HG03103 (cell line): ENCODE measurements at regions not wholly inside any gene's neighbourhood (a gene's known extent, or its start where the extent isn't known, plus 50 kb on each side); places are given as distances from the start of the nearest gene placed in this dataset.

Experiments used
- ATAC-seq: cut with Tn5 transposase; IDR thresholded peaks from one replicate; pipeline ENCODE4 v1.9.1; 2021; ENCODE audit warnings: low read depth; ENCODE audit not compliant: unreplicated experiment

DNA sequence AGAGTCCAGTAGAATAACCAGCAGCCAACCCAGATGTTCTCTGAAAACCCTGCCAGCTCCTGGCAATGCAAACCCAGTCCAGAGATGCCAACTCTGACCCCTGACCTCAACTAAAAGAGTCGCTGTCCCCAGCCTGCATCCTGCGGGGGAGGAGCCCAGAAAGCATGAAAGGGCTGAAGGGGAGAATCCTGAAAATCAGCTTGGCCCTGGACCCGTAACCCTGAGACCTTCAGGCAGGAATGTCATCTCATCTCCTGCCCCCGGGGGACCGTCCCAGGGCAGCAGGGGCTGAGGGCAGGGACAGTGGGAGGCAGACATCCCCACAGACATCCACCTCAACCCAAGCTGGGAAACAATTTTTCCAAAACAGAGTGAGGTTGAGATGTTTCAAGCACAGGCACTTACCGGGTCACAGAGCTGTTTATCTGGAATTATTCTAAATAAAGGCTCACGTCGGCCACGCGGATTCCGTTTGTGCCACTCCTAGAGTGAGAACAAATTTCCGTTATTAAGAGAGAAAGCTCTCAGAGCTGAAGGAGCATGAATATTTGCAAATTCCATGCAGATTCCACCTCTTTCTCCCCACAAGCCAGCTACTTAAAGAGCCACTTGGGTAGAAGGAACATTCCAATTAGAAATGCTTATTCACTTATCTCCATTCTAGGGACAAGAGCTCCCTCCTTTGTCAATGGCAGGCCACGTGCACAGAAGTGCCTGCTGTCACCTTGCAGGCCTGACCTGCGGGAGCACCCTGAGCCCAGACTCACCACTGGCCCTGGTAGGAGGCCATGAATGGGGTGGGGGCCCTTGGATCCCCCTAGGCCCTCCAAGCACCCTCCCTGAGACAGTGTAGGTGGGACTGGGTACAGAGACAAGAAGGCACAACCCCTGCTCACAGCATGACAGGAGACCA lies 240.1 kb downstream of the NPHP4 start:
- no peak for ATAC-seq

DNA sequence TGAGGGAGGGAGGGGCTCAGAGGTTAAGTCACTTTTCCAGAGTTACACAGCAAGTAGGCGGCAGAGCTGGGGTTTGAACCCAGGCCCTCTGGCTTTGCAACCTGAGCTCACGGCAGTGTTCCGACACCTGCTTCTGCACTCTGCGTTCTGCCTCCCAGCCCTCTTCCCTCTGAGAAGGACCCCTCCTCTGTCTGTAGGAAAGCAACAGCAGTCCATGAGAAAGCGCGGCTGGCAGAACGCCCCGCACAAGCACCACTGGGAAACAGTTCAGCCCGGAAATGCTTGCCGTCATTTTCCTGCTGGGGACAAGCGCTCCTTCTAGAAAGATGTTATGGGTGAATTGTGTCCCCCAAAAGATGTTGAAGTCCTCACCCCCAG lies 241.1 kb downstream of the NPHP4 start:
- no peak for ATAC-seq

DNA sequence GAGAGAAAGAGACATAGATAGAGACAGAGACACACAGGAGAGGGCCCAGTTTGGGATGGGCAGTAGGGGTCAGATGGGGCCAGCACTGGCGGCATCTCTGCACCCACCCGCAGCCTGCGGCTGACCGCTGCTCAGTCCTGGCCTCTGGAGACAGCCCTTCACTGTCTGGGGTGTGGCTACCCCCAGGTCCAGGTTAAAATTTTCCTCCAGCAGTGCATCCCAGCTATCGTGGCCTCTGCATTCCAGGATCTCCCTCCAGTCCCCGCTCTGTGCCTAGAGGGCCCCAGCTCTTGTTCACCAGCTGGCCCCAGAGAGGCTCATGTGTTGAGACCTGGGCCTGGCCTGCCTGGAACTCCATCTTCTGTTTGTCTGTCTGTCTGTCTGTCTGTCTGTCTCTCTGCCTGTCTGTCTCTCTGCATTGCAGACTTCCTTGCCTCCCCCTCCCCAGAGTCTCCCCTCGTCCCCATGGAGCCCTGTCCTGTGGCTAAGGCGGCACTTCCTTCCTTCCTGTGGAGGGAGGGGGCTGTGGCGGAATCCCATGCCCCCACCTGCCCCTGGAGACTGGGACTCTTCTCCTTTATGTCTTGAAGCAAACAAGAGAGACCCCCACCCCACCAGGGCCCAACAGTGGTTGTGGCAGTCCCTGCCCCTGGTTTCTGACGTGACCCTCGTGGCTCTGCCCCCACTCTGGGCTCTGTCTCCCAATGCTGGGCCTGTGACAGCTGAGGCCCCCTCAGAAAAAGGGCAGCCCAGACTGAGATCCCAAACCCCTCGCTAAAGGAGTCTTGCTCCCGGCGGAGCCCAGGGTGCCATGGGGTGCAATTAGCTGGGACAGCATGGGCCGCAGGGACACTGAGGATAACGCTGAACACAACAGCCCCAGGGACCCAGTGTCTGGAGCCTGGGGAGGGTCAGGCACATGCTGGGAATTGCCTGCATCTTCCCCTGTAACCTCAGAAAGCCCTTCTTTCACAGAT lies 241.8 kb downstream of the NPHP4 start:
- ATAC-seq, result no peak

DNA sequence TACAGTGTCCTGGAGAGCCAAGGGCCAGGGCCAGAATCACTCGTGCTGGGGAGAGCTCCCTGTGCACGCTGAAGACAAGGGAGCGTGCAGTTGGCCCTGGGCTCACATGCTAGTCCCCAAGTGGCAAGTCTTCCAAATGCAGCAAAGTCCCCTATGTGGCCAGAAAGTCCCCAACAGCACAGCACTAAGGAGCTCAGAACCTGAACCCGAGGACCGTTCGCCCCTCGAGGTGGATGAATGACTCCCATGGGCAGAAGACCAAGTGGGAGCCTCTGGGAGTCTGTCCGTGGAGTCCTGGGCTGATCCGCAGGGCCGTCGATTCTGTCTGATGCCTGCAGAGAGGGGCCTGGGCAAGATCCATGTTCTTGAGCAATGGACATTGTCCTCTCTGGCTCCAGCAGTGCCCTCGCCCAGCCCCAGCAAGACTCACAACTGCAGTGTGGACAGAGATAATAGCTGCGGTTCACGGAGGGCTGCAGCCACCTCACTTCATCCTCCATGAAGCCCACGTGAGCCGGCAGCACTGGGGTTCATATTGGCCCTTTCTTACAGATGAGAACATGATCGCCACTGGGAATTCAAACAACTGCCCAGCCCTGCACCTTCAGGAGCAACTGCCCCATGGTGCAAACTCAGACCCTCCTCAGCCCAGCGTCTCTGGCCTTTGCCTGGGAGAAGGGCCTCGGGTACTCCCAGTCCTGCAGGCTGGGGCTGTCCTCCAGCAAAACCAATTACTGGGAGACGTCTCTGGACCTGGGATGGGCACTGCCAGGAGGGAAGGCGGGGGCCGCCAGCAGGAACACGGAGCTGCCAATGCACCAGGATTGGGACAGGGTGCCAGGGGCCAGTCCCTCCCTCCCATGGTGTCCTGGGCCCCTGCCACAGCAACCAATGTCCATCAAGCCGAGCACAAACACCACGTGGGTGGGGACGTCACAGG lies 243.7 kb downstream of the NPHP4 start:
- no peak for ATAC-seq

DNA sequence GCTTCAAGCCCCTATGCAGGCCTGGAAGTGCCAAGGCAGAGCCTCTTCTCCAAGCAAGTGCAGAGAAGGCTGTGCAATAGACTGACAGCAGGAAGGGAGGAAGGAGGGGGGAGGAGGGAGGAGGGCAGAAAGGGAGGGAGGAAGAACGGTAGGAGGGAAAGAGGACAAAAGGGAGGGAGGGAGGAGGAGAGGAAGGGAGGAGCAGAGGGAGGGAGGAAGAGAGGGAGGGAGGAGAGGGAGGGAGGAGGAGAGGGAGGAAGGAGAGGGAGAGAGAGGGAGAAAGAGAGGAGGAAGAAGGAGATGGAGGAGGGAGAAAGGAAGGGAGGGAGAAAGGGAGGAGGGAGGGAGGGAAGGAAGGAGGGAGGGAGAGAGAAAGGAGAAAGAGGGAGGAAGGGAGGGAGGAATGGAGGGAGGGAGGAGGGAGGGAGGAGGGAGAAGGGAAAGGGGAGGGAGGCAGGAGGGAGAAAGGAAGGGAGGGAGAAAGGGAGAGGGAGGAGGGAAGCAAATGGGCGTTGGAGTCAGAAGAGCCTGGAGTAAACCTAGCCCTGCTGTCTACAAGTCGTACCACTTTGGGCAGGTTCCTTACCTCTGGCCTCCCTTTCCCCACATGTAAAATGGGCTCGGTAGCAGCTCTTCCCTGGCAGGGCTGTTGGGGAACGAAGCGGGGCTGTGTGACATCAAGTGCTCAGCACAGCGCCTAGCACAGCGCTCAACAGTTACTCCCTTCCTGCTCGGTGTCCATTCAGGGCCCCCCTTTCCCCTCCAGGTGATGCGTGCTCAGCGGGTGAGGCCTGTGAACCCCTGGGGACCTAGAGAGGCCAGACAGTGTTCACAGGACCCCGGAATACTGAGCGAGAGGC lies 244.6 kb downstream of the NPHP4 start:
- no peak for ATAC-seq

DNA sequence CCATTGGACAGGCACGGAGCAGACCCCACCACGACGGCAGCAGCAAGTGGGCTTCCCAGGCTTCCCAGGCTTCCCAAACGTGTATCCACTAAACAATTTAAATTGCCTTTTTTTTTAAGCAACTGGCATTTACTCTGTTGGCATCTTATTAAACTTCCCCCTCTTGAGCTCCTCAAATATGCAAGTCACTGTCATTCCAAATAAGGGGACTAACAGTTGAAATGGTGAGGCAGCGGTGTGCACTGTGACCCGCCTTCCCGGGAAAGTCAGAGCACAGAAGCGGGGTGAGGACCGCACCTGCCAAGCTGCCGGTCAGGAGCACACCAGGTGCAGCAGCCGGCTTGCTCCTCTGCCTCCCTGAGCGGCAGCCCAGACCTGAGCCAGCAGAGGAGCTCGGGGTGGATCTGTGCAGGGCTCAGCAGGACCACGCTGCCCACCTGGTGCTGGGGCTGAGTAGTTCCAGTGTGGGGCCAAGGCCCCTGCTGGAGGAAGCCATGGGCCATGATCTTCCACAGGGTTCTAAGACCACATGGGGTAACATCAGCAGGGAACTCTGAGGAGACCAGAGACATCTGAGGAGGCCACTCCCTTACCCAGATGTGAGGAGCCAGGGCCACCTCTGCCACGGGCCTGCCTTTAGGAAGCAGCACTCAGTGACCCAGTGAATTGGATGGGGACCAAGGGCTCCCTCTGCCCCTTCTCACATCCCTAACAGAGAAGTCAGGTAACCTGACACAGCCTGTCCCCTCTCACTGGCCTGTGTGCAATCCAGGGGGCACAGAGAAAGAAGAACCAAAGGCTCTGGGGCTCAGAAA lies 245.4 kb downstream of the NPHP4 start:
- no peak for ATAC-seq

DNA sequence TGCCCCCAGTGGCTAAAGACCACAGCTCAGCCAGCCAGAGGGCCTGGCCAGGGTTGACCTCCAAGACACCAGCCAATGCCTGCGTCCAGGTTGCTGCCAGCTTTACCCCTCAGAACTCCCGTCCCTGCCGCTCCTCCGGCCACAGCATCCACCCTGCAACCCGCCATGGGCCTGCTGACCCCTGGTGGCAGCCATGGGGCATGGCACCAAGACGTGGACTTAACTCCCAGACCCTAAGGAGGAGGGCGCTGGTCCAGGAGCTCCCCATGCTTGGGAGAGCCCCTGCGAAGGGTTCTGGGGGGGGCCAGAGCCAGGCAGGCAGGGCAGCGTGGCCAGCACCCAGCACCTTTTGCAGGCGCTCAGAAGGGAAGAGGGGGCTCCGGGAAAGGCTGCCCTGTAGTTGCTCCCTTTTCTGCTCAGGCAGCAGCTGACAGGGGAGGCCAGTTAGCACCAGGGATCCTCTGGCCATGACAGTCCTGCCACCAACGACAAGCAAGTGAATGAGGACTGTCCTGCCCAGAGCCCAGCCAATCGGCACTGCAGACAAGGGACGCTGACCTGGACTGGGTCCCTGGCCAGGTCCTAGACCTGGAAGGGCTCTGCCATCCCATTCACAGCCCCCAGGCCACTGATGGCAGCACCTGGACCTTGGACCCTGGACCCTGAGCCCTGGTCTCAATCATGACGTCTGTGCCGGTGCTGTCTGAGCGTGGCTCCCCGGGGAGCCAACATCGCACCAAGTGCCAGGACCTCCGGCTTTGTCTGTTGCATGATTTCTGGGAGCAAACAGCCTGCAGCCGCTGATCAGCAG lies 246.2 kb downstream of the NPHP4 start:
- ATAC-seq, result peak; percentile 87

DNA sequence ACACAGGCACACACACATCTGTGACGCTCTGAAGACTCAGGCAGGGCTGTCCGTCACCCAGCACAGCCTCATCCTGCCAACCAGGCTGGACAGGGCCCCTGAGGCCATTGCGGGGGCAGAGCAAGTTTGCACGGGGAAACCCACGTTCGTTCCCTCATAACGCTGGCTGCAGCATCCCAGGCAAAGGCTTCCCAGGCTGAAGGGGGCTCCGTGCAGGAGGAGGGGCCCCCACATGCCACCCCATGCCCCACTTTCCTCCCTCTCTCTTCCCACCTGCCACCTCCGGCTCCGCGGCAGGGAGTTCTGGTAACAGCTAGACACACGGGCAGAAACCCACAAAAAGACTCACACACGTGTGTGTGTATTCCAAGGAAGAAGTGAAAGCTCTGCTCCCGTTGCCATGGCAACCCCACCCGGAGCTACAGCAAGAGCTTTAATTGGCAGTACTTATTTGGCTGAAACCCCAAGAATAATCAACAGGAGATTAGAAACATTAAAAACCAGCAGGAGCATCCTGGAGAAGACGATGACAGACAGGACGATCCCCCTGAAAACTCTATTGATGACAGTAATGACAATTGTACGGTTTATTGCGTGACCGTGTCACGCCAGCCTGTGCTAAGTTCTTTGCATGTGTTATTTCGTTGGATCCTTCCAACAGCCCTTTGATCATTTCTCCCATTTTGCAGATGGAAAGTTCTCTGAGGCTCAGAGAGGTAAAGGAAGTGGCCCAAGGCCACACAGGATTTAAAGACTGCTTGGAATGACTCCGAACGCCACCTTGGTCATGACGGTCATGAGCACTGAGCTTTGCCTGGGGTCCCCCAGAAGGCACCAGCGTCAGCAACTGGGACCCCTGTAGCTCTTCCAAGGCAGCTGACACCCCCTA lies 247.1 kb downstream of the NPHP4 start:
- no peak for ATAC-seq

DNA sequence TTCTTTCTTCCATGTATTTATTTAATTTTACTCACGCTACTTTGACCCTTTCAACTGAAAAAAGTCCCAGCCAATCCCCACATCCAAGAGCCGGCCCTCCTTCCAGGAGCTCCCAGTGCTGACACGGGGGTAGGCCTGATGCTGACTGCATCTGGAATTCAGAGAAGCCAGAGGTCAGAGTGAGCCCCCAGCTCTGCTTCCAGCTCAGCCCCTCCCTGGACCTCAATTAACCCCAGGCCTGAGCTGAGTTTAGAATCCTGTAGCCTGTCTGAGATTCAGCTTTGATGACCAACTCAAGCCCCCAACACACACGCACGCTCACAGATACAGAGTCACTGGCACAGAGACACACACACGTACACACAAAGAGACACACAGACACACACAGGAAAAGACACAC lies 247.9 kb downstream of the NPHP4 start:
- no peak for ATAC-seq

DNA sequence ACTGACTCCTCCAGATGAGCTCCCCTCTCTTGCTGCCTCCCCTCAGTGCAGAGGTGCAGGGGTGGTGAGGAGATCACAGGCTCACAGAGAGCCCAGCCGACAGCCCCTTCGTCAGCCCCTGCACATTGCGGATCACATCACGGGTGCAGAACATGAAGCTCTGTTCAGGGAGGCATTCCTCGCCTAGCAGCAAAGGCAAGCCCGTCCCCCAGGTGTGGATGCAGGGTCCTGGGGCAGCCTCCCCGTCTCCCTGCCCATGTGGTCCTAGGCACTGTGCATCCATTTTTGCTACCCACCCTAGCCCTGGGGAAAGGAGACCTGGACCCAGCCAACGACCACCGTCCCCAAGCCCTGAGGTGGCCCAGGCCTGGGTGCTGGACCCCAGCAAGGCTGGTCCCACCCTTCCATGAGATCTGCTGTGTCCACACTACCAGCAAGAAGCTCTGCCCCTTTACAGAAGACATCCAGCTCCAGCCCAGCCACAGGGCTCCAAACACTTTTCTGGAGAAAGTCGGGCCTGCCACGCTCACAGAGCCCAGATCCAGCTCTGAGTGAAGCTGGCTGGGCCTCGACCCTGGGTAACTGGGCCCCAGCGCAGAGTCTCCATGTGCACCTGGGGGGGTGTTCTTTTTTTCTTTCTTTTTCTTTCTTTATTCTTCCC lies 248.7 kb downstream of the NPHP4 start:
- no peak for ATAC-seq

DNA sequence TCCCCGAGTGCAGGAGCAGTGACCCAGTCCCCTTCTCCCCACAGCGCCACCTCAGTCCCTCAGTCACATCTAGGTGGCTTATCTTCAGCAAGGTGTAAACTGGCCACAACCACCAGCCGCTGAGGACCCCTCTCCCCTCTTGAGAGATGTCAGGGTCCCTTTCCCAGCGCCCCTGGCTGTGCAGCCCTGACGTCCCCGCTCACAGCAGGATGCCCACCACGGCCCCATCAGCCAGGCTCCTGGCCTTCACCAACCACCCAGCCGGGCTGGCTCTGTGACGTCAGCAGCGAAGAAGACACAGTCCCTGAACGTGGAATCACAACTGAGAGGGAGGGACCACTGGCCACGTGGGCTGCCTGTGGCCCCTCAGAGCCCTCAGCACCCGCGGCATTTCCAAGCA lies 249.4 kb downstream of the NPHP4 start:
- ATAC-seq, result no peak

DNA sequence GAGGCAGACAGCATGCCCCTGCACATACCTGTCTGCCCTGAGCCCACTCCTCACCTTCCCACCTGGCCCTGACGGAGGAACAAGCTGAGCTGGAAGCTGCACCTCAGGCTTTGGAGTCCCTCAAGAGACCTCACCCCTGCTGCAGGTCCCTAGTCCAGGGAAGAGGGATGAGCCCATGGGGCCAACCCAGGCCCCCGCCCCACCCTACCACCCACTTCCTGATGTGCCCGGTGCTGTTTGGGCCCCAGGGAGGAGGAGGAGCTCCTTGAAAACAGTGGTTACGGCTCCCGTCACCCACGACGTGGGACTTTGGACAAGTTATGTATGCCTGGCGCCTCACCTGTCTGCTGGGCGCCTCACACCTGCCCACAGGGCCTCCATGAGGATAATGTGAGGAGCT lies 250.2 kb downstream of the NPHP4 start:
- no peak for ATAC-seq

DNA sequence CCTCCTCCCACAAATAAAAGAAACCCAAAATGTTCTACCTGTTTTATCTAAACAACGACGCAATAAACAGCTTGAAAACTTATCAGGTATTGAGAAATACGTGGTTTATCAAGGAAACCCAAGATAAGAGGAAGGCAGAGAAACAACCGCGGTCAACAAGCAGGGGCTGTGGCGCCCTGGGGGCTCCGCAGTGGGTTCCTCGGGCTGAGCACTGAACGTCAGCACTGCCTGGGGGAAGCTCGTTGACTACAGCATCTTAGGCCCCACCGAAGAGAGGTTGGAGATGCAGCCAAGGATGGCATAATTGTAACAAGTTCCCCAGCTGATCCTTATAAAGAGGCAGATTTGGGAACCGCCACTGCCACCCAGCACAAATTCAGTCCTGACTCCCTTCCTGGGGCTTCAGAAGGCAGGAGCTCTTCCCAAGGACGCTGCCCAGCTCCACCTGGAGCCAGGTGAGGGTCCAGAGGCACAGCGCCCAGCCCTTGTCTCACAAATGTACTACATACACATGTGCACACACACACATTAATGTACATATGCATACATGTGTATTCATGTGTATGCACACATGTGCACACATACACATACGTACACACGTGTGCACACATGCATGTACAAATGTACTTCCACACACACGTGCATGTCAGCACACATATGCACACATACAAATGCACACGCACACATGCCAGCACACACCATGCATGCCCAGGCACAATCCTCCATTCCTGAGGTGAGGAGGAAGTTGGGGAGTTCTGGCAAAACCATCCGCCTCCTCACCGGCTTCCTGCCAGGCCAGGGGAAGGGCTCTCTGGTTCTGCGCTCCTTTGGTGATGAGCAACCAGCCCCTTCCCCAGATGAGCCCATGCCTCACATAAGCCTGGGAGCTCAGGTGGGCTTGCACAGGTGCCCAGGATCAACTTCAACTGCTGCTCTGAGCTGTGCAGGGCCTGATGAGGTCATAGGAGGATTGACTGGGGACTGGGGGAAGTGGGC lies 251.1 kb downstream of the NPHP4 start:
- no peak for ATAC-seq

DNA sequence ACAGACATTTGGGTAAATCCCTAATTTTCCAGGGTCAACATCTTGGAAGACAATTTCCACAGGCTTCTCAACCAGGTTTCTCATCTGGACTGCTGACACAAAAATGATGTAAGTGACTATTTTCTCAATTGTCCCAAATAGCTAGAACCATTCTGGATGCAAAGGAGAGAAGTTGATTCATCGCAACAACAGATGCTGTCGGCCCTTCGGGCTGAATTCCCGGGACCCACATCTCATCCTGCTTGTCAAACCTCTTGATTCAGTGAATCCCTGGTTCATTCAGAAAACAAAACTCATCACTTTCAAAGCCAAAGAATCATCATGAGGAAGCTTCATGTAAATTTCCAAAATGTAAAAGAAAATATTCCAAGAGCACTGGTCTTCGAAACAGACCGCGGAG lies 251.8 kb downstream of the NPHP4 start:
- ATAC-seq, result no peak

DNA sequence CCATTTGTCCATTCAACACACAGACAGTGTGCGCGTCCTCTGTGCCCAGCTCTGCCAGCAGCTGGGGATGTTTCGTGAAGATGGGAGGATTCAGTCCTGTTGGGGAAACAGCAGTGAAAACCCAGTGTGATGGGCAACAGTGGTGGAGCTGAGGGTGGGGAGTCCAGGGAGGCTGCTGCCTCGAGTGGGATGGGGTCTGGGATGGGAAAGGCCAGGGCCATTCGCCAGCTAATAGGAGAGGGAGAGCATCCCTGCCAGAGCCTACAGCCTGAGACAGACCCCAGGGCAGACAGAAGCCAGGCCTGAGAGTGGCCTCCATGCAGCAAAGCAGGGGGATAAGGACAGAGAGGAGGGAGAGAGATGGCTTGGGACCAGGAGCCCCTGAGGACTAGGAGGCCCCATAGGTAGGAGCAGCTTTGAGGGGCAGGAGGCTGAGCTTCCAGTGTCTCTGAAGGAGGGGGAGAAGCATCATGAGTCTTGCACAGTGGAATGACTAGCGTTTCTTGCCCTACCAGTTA lies 252.6 kb downstream of the NPHP4 start:
- no peak for ATAC-seq
